ENCODE measurements at regions not wholly inside any gene's neighbourhood (a gene's known extent, or its start where the extent isn't known, plus 50 kb on each side); places are given as distances from the start of the nearest gene placed in this dataset.
"Not testable (repeated sequence)": the region's sequence is repeated elsewhere in the genome, so short reads cannot be mapped to it uniquely, and the experiment has no call there.

GRCh38 chr1:173257805-173258204, 50.7 kb upstream of the TNFSF4 start:
- no peak for DNase-seq

DNA sequence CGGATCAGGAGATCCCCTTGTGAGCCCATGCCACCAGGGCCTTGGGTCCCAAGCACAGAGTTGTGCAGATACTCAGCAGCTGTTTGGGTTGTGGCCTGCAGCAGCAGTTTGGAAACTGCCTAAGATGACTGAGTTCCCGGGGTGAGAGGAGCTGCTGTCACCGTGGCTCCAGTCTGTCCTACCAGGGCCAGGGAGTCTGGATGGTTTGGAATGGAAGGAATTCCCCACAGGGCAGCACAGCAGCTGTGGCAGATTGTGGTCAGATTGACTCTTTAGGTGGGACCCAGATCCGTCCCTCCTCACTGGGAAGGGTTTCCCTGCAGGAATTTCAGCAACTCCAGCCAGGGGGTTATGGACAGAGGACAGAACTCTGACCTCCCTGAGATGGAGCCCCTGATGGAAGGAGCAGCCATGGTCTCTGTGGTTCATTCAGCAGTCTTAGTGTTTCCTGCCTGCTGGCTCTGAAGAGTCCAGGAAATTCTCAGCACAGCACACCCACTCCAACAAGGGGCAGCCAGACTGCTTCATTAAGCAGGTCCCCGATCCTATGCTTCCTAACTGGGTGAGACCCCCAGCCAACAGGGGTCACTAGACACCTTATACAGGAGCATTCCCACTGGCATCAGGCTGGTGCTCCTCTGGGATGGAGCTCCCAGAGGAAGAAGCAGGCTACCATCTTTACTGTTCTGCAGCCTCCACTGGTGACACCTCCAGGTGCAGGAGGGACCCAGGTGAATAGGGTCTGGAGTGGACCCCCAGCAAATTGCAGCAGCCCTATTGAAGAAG, 51.5 kb upstream of the TNFSF4 start:
- no peak for DNase-seq

GRCh38 chr1:173260329-173260728, 53.2 kb upstream of the TNFSF4 start:
- not testable (repeated sequence) for DNase-seq

- no peak for DNase-seq
These were observed 59.7 kb upstream of the TNFSF4 start for GRCh38 chr1:173266841-173267240.

GRCh38 chr1:173267453-173267945, 60.4 kb upstream of the TNFSF4 start:
- no peak for DNase-seq

DNA sequence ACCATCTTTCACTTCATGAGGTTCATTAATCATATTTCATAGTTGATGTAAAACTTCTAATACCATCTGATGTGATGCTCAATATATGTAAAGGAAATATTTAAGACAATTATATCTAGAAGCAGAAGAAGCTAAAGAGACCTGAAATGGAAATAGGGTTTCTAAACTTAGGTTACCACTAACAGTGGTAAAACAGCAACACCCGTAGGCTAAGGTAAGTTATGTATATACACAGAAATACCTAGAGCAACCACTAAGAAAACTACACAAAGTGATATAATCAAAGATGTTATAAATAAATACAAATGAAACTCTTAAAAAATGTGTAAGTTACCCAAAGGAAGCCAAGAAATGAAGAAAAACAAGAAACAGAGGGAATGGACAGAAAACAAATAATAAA, 61.1 kb upstream of the TNFSF4 start:
- DNase-seq = no peak

DNA sequence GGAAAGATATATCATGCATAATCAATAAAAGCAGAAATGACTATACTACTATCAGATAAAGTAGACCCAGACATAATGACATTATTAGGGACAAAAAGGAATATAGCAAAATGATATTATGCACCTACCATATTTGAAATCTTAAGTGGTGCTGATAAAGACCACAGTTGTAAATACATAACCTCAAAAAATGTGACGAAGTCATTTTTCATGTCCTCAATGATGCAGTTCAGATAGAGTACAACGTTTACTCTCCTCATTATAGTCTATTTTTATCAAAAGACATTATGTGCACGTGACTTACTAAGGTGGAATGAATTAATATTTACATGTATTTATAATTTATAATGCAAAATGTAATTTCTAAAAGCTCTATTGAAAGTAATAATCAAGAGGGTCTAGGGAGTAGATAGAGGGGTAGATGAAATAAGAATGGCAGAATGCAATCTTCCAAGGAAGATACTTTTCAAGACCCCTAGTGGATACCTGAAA, 61.7 kb upstream of the TNFSF4 start:
- DNase-seq = no peak

- DNase-seq = no peak
These were observed 62.5 kb upstream of the TNFSF4 start for GRCh38 chr1:173269490-173270230.

GRCh38 chr1:173270243-173270642, 63.1 kb upstream of the TNFSF4 start:
- DNase-seq = no peak

DNA sequence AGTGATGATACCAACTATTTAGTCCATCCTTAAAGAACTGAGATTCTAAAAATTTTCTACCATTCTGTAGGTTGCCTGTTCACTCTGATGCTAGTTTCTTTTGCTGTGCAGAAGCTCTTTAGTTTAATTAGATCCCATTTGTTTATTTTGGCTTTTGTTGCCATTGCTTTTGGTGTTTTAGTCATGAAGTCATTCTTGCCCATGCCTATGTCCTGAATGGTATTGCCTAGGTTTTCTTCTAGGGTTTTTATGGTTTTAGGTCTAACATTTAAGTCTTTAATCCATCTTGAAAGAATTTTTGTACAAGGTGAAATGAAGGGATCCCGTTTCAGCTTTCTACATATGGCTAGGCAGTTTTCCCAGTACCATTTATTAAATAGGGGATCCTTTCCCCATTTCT, 63.9 kb upstream of the TNFSF4 start:
- not testable (repeated sequence) for DNase-seq

DNA sequence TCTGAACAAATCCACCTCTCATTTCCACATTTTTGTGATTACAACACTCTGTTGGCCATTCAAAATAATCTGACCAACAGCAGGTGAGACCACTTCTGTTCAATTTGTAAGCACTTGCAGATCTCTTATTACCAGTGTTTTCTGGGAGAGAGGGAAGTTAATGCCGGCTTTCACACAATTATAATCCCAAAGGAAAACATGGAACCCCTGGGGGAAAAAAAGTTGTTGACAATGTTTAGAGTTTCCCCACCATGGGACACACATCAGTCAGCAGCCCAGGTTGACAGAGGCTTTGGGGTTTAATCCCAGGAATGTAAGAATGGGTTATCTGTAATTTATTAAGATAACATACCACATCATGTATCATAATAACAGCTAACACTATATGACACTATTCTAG, 68.4 kb upstream of the TNFSF4 start:
- no peak for DNase-seq

DNA sequence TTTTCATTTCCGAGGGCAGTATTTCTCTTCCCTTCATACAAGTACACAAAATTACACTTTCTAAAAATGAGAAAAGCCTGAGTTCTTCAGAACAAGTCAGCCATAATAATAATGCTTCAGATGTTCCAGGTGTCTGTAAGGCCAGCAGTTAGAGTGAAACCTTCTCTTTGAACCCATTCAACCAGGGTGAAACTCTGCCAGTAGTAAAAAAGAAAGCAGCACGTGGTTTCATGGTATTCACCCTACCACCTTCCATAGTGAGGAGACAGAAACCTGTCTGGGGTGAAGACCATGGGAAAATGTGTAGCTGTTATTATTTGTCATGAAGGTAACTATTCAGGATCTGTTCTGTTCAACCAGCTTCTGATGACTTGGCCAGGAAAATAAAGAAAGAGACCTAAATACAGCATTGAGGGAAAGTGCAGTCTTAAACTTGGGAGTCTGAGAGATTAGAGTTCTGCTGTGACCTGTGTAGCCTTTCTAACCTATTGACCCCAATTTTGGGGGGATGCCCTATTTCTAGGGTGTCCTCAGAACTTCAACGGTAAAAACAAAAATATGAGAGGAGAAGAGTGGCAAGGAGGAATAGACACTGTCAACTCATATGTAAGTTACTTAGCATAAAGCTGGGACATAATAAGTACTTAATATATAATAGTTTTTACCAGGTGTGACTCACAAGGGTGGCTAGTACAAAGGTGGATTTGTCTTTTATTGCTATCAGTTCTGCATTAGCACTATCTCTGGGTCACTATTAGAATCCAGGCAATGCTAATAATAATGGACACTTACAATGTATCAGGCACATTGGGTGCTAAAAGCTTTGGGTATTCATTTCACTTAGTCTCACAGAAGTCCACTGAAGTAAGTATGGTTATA, 70.0 kb upstream of the TNFSF4 start:
- DNase-seq = no peak

DNA sequence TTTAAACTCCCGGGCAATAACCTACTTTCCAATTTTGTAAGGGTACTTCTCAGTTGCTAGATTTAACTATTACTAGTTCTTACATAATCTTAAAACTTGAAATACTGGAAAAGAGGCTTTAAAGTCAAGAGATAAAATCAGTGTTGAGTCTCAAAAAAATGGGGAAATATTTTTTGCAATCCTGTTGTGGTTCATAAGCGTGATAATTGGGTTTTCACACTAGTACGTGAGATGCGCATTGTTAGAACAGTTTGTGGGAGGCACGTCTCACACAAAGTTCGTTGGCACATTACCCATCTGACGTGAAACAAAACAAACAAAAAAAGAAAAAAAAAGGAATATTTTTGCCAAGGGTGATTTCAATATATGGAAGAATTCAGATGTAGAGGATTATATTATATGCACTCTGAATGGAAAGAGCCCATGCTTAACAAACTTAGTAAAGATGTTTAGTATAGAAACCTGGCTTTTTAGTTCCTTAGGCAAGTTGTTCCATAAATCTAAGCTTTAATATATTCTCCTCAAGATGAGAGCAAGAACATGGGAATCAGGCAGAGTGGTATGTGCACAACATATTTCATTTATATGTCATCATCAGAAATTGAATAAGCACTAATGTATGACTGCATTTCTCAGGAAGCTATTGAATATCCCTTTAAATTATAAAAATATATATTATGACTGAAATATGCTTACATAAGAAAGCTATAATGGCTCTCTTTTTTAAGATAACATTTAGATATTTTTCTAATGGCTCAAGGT, 73.9 kb upstream of the TNFSF4 start:
- no peak for DNase-seq

- no peak for DNase-seq
These were observed 77.9 kb upstream of the TNFSF4 start for GRCh38 chr1:173285048-173285447.

GRCh38 chr1:173287785-173288184, 80.7 kb upstream of the TNFSF4 start:
- DNase-seq = no peak

- DNase-seq = no peak
These were observed 86.6 kb upstream of the TNFSF4 start for GRCh38 chr1:173293756-173294155.

- DNase-seq = no peak
These were observed 87.7 kb upstream of the TNFSF4 start for GRCh38 chr1:173294843-173295242.

GRCh38 chr1:173295391-173295790, 88.3 kb upstream of the TNFSF4 start:
- no peak for DNase-seq

DNA sequence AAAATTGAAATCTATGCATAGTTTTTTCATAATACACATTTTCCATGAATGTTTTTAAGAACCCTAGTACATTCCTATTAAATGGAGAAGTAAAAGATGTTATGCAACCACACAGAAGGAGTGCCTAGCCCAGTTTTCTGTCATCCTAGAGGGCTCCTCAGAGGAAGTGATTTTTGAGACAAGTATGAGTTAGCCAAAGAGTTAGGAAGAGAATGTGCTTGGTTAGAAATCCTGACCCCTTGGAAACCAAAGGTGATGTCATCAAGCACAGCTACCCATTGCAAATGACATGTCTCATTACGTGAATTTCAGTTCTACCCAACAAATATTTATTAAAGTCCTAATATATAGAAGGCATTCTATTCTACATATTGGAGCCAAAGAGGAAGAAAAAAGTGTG, 88.9 kb upstream of the TNFSF4 start:
- no peak for DNase-seq

DNA sequence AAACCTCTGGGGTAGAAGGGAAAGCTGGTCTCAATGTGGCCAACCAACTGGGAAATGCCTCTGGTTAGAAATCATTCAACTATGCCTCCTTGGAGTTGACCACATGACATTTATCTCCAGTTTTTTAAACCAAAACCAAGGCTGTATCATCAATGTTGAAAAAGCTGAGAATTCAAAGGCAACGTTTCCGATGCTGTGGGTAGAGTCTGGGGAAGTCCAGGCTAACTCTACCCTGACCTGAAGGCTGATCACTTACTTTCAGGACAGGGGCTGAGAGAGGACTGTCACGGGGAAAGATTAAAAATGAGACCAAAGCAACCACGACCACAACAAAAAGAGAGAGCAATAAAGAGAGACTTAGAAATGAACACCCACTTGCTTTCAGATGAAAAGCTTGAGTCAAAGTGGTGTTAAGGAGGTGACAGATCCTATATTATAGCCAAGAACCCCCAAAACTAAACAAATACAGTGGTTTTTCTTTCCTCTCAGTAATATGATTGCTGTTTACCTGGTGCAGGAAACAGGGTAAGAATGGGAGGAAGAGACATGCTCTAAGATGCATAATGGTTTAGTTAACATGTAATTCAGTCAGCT, 90.8 kb upstream of the TNFSF4 start:
- DNase-seq = no peak

GRCh38 chr1:173300061-173301044, 93.2 kb upstream of the TNFSF4 start:
- DNase-seq = no peak

Data from NCI-H69 (cell line).